GM12801 (cell line): ENCODE measurements at regions not wholly inside any gene's neighbourhood (a gene's known extent, or its start where the extent isn't known, plus 50 kb on each side); places are given as distances from the start of the nearest gene placed in this dataset.

Experiments
- CTCF ChIP-seq: IDR thresholded peaks from one replicate; pipeline ENCODE4 v1.5.1; 2011; ENCODE audit warnings: control low read depth; ENCODE audit not compliant: insufficient read length; ENCODE audit errors: extremely low read depth

GRCh38 chr13:31462766-31463165 is 263.0 kb downstream of the B3GLCT start:
- TF ChIP-seq CTCF: no peak

- TF ChIP-seq CTCF: no peak
Observed at GRCh38 chr13:31468114-31468902, 268.5 kb downstream of the B3GLCT start.

GRCh38 chr13:31469377-31469776 is 269.6 kb downstream of the B3GLCT start:
- no peak for TF ChIP-seq CTCF

- no peak for TF ChIP-seq CTCF
Observed at GRCh38 chr13:31476266-31476665, 263.1 kb upstream of the RXFP2 start.

- TF ChIP-seq CTCF: no peak
Observed at GRCh38 chr13:31476753-31477152, 262.6 kb upstream of the RXFP2 start.

GRCh38 chr13:31477961-31478360 is 261.4 kb upstream of the RXFP2 start:
- no peak for TF ChIP-seq CTCF

- TF ChIP-seq CTCF: no peak
Observed at GRCh38 chr13:31485183-31485582, 254.1 kb upstream of the RXFP2 start.
